NCI-H345 treated with DMSO at 0.1 percent for 48 hours (cell line): ENCODE measurements at regions not wholly inside any gene's neighbourhood (a gene's known extent, or its start where the extent isn't known, plus 50 kb on each side); places are given as distances from the start of the nearest gene placed in this dataset.

Source experiments
- DNase-seq: peaks from one replicate; lab custom pipeline; 2025; ENCODE audit not compliant: unreplicated experiment; lab: John Stamatoyannopoulos, UW

- no peak for DNase-seq
Observed at GRCh38 chr2:241924069-241924908, 54.8 kb downstream of the RTP5 start.

GRCh38 chr2:241924909-241925250, 55.4 kb downstream of the RTP5 start:
- no peak for DNase-seq

DNA sequence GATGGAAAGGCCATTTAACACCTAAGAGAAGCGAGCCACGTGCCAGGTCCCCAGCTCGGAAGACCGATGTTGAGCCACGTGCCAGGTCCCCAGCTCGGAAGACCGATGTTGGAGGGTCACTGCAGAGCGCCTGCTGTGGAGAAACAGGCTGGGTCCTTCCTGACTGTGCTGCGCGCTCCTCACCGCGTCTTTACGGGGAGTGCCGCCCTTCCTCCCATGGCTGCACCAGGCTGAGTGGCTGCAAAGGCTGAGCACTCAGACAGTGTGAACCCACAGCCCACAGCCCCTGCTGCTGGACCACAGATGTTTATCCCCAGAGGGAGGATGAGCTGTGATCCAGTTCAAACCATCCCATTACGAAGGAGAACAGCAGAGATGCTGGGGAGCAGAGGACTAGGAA, 55.7 kb downstream of the RTP5 start:
- DNase-seq = no peak

- no peak for DNase-seq
Observed at GRCh38 chr2:241925821-241926441, 56.4 kb downstream of the RTP5 start.

- DNase-seq = no peak
Observed at GRCh38 chr2:241926541-241927311, 57.2 kb downstream of the RTP5 start.

- no peak for DNase-seq
Observed at GRCh38 chr2:241929551-241930490, 60.3 kb downstream of the RTP5 start.

DNA sequence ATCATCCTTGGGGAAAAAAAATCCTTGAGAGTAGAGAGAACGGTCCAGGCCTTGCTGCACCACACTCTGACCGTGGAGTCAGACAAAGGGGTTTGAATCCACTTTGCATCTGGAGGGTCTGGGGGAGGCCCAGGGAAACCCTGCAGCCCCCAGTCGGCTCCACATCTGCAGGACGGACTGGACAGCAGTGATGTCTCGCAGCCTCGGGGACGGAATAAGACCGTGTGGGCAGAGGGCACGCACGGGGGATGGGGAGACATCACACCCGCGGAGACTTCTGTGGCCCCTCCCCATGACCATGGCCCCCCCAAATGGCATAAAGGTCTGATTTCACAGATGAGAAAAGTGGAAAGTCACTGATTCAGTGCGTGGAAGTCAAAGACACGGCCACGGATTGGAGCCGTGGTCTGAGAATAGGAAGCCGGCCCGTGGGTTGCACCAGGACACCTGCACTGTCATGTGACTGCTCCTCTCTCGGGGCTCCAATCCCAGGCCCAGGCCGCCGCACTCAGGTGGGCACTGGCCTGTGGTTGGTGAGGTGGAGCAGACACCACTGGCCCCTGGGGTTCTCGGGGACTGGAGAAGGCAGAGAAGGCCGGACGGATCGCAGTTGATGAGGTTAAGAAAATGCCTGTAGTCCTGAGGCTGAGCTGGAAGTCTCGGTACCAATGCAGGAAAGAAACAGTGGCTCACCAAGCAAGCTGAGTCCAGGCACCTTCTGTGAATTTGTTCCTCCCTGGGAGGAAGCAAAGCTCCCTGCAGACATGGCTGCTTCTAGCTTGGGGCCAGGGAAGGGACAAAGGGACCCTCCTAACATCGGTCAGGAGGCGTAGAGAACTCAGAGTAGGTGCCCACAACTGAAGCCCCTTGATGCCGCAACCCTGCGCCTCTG, 61.8 kb downstream of the RTP5 start:
- DNase-seq = no peak

DNA sequence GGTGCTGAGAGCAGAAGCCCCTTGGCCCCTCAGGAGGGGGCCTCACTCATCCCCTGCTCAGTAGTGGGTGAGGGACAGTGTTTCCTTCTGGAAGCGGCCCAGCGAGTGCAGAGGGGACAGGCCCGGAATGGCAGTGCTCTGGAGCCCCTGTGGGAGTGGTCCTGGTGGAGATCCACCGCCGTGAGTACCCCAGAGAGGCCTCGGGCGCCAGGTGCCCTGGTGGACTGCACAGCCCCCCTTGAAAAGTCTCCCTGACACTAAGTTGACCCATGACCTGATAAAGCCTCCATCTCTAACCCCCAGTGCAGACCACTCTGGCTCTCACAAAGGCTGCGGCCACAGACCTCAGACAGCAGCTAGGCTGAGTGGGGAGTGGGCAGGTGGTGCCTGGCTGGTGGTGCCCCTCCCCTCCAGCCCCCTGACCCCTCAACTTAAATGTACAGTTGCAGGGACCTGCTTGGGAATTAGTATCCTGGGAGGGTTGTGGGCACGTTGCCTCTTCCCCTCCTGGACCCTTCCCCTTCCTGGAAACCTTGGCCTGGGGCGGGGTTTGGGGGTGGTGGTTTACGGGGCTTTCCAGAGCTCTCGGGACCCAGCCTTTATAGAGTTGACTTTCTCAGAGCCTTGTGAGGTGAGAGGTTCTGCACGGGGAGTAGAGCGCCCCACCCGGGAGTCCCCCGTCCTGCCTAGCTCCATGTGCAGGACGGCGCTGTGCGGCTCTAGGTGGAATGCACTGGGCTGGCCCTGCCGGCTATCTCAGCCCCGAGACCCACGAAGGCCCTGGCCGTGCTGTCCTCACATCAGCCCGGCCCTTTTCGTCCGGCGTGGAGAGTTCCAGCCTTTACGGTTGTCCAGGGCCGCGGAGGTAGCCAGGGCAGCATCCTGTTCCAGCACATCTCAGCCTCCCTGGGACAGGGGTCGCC, 62.7 kb downstream of the RTP5 start:
- no peak for DNase-seq

GRCh38 chr2:241932899-241933178, 63.3 kb downstream of the RTP5 start:
- DNase-seq = no peak

DNA sequence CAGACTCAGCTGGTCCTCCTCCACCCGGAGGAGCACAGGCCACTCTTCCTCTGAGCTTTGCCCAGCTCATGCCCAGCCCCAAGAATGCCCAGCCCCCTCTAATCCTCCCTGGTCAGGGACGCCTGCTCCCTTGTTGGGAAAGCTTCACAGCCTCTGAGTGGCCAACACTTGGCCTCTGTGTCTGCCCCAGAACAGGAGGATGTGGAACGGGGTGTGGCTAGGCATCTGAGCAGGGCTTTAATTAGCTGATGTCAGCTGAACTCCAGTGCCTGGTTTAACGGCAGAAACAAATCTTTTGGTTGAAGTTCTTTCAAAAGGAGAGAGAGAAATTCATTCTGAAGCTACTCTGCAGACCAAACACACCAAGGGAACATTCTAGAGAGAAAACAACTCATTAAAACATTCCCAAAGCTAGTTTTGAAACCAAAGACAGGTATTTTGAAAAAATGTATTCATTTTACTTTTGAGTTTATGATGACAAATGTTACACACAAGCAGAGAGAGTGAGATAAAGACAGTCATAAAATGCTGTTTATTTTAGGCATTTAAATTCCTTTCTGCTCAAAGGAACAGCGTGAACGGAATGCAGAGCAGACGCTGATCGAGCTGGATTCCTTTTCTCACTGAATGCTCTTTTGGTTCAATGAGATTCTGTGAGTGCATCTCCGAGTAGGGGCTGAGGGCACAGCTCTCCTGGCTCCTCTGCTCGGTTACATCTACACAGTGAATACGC, 63.8 kb downstream of the RTP5 start:
- no peak for DNase-seq

- DNase-seq = no peak
Observed at GRCh38 chr2:241935314-241935713, 65.8 kb downstream of the RTP5 start.

GRCh38 chr2:241935774-241936173, 66.2 kb downstream of the RTP5 start:
- DNase-seq = no peak

DNA sequence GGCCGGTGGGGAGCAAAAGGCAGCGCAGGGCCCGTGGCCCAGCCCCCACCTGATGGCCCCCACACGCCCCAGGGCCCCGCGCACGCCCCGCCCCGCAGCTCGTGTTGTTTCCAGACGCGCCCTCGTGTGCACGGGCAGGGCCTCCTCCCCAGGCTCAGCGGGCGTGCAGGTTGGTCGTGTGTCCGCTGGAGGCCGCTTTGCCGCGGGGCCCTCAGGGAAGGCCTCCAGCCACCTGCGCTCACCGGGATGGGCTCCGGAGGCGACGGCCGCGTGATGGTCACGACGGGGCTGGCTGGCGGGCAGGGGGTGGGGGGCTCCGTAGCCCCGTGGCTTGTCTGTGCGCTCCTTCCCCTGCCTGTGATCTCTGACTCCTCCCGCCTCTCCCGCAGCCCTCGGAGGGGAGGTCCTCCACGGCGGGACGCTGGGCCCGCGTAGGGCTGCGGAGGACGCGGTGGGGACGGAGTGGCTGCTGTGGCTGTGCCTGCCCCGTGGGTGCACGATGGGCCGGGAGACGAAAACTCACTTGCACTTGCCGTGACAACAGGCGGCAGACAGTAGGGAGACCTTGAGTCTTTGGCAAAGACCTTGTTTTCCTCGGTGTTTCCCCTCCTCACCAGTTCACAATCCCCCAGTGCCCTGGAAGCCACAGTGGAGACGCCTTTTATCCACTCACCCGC, 67.1 kb downstream of the RTP5 start:
- no peak for DNase-seq

DNA sequence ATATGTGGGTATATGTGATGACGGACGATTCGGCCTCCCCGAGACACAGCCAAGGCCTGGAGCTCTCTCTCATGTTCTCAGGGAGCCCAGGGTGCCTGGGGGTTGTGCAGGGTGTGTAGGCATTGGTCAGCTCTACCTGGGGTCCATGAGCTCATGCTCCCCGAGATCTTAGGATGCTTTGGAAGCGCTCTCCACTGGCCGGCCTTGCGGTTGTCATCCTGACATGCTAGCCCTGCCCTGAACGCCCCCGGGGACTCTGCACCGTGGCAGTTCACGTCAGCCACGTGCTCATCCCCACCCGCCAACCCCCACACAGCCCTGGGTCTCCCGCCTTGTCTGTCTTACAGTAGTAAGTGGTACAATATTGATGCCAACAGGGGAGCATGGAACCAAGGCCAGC, 67.8 kb downstream of the RTP5 start:
- DNase-seq = no peak

DNA sequence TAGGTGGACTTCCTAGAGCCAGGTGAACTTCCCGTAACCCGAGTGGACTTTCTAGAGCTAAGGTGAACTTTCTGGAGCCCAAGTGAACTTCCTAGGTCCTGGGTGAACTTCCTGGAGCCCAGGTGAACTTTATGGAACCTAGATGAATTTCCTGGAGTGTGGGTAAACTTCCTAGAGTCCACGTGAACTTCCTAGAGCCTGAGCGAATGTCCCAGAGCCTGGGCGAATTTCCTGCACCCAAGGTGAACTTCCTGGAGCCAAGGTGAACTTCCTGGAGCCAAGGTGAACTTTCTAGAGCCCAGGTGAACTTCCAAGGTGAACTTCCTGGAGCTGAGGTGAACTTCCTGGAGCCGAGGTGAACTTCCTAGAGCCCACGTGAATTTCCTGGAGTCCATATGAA, 70.0 kb downstream of the RTP5 start:
- DNase-seq = no peak

DNA sequence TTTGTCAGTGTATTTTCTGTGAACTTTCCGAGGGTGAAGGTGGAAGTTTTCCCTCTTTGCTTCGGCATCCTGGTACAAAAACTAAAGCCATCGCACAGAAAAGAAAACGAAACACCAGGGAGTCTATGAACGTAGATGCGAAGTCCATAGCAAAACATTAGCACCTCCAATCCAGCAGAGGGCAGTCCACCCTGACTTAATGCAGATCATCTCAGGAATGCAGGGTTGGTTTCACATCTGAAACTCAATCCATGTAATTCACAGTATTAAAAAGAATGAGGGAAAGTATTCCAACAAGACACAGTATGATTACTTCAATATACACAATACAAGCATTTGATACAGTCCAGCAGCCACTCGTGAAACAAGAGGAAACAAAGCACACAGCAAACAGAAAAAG, 70.8 kb downstream of the RTP5 start:
- DNase-seq = no peak

DNA sequence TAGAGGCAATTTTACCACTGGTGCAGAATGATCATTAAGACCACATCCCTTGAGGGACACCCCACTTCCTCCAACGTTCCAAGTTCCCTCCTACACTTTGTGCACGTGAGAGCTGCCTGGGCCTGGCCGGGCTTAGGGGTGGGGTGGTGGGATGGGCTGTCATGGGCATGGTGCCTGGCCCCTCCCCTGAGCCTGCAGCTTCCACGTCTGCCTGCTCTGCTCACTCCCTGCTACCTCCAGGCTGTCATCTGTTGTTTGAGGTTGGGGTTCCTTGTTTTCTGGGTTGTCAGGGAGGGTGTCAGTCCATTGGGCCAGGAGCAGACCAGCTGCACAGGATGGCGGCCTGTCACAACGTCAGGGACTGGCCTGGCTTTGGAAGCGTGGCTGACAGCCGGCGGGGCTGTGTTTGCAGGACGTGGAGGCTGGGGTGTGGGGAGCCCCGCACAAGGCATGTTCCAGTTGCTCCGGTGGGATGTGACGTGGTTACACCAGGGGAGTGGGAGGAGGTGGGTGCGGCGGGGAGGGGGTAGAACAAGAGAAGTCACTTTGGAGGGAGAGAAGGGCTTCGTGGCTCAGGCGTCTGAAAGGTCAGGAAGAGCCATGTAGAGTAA, 72.3 kb downstream of the RTP5 start:
- DNase-seq = no peak
